NB4 (cell line): ENCODE measurements at regions not wholly inside any gene's neighbourhood (a gene's known extent, or its start where the extent isn't known, plus 50 kb on each side); places are given as distances from the start of the nearest gene placed in this dataset.

Source experiments
- CTCF ChIP-seq: IDR thresholded peaks from one replicate; pipeline ENCODE4 v1.5.1; 2012; ENCODE audit warnings: low read depth, low read length
- MAX ChIP-seq: IDR thresholded peaks from 2 replicates; pipeline ENCODE4 v1.6.1; 2011; ENCODE audit warnings: low read depth, low read length
- POLR2A ChIP-seq: IDR thresholded peaks from 2 replicates; pipeline ENCODE4 v1.6.1; 2011; ENCODE audit warnings: mild to moderate bottlenecking; ENCODE audit not compliant: insufficient read length; ENCODE audit errors: extremely low read depth

- TF ChIP-seq CTCF (no peak), MAX (no peak), POLR2A (no peak)
Measured at GRCh38 chr3:163809540-163809993, 1268.7 kb downstream of the SI start.
